Fibroblast of mammary gland (primary cell): ENCODE measurements at regions not wholly inside any gene's neighbourhood (a gene's known extent, or its start where the extent isn't known, plus 50 kb on each side); places are given as distances from the start of the nearest gene placed in this dataset.
A peak's percentile ranks its signal among the peaks of the same experiment; 100 is the strongest.
"Not testable (repeated sequence)": the region's sequence is repeated elsewhere in the genome, so short reads cannot be mapped to it uniquely, and the experiment has no call there.

Source experiments
- DNase-seq: peaks from one replicate; pipeline ENCODE4 v3.0.0-alpha.2; 2010; ENCODE audit warnings: low read depth
- H3K4me3 ChIP-seq: 2 replicates; pipeline ENCODE4 v1.5.1; 2011; ENCODE audit warnings: low read depth, mild to moderate bottlenecking, low read length, moderate library complexity; ENCODE audit not compliant: control insufficient read depth
- CTCF ChIP-seq: conservative IDR thresholded peaks from 2 replicates; pipeline ENCODE4 v1.5.1; 2011; ENCODE audit warnings: low read depth, low read length, inconsistent platforms; ENCODE audit not compliant: control insufficient read depth, insufficient read depth

- DNase-seq, result peak; percentile 5
- TF ChIP-seq CTCF, result no peak
- H3K4me3 ChIP-seq, result no peak overlapping the region
These were observed 200.1 kb downstream of the SDHAF3 start for GRCh38 chr7:97317575-97317974.

DNA sequence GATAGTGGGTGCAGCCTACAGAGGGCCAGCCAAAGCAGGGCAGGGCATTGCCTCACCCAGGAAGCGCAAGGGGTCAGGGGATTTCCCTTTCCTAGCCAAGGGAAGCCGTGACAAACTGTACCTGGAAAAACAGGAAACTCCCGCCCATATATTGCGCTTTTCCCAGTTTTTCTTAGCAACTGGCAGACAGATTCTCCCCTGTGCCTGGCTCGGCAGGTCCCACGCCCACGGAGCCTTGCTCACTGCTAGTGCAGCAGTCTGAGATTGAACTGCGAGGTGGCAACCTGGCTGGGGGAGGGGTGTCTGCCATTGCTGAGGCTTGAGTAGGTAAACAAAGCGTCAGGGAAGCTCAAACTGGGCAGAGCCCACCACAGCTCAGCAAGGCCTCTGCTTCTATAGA lies 212.4 kb downstream of the SDHAF3 start:
- not testable (repeated sequence) for H3K4me3 ChIP-seq, DNase-seq

DNA sequence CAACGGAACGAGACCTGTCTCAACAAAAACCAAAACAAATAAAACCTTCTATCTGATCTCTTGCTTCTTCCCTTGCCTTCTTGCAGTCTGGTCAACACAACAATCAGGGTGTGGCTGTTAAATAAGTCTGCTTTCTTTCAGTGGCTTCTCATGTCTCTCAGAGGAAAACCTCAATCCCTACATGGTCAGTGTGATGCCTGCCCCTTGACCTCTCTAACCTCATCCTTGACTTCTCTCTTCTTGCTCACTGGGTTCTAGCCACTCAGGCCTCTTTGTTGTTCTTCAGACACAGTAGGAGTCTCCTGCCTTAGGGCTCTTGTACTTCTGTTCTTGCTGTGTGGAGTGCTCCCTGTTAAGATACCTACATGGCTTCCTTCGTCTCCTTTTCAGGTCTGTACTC lies 220.4 kb downstream of the SDHAF3 start:
- no peak for TF ChIP-seq CTCF
- no peak overlapping the region for H3K4me3 ChIP-seq
- DNase-seq, result no peak

GRCh38 chr7:97342512-97342911 lies 225.0 kb downstream of the SDHAF3 start:
- no peak for DNase-seq
- H3K4me3 ChIP-seq, result no peak overlapping the region
- TF ChIP-seq CTCF, result no peak

DNA sequence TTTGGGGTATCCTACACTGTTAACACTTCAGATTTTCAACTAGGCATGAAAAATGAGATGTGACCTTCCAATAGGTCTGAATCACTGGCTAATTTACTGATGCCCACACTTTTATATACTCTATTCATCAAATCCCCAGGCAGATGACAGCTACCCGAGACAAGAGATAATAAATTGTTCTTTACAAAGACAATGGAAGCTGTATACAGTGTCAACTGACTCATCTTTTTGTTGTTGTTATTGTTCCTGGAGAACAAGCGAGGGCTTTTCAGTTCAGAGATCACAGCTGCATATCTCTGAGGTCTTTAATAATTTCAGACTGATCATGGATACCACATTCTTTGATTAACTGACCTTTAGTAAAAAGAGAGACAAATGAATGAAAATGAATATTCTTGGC lies 228.9 kb downstream of the SDHAF3 start:
- TF ChIP-seq CTCF, result no peak
- no peak for DNase-seq
- no peak overlapping the region for H3K4me3 ChIP-seq

- no peak overlapping the region for H3K4me3 ChIP-seq
- no peak for DNase-seq
- TF ChIP-seq CTCF, result no peak
These were observed 234.0 kb downstream of the SDHAF3 start for GRCh38 chr7:97351488-97351887.

GRCh38 chr7:97357459-97357858 lies 240.0 kb downstream of the SDHAF3 start:
- no peak for TF ChIP-seq CTCF
- no peak for DNase-seq
- no peak overlapping the region for H3K4me3 ChIP-seq

GRCh38 chr7:97372882-97373281 lies 255.4 kb downstream of the SDHAF3 start:
- no peak for TF ChIP-seq CTCF
- no peak for DNase-seq
- H3K4me3 ChIP-seq, result no peak overlapping the region
